ENCODE measurements at regions not wholly inside any gene's neighbourhood (a gene's known extent, or its start where the extent isn't known, plus 50 kb on each side); places are given as distances from the start of the nearest gene placed in this dataset.
"Not testable (repeated sequence)": the region's sequence is repeated elsewhere in the genome, so short reads cannot be mapped to it uniquely, and the experiment has no call there.

- no peak for DNase-seq
- Histone ChIP-seq H3K4me1 (no peaks in the 10 kb centered on the region), H3K36me3 (no peaks in the 10 kb centered on the region), H3K9me3 (replicated peaks) (no peaks in the 10 kb centered on the region), H3K27me3 (ENCODE audit: low read depth) (no peaks in the 10 kb centered on the region), H3K27ac (replicated peaks) (no peak overlapping the region), H3K4me3 (no peak overlapping the region)
- intact Hi-C loops (cut with micrococcal nuclease) = no loop called here
- TF ChIP-seq CTCF (IDR thresholded peaks at IDR 0.05; ENCODE audit: borderline replicate concordance) = no peak
These were observed 938.9 kb downstream of the C4orf33 start for GRCh38 chr4:130034876-130035275.

- Histone ChIP-seq H3K4me1 (no peaks in the 10 kb centered on the region), H3K27me3 (ENCODE audit: low read depth) (no peaks in the 10 kb centered on the region), H3K36me3 (no peaks in the 10 kb centered on the region), H3K27ac (replicated peaks) (no peak overlapping the region), H3K9me3 (replicated peaks) (no peaks in the 10 kb centered on the region), H3K4me3 (no peak overlapping the region)
- no peak for DNase-seq
- intact Hi-C loops (cut with micrococcal nuclease) = no loop called here
- no peak for TF ChIP-seq CTCF (IDR thresholded peaks at IDR 0.05; ENCODE audit: borderline replicate concordance)
These were observed 939.4 kb downstream of the C4orf33 start for GRCh38 chr4:130035391-130035790.

DNA sequence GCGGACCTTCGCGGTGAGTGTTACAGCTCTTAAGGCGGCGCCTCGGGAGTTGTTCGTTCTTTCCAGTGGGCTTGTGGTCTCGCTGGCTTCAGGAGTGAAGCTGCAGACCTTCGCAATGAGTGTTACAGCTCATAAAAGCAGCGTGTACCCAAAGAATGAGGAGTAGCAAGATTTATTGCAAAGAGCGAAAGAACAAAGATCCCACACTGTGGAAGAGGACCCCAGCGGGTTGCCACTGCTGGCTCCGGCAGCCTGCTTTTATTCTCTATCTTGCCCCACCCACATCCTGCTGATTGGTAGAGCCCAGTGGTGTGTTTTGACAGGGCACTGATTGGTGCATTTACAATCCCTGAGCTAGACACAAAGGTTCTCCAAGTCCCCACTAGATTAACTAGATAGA lies 941.9 kb downstream of the C4orf33 start:
- H3K36me3 ChIP-seq; H3K27me3 ChIP-seq (ENCODE audit: low read depth); H3K27ac ChIP-seq (replicated peaks); intact Hi-C loops (cut with micrococcal nuclease); H3K4me3 ChIP-seq; H3K9me3 ChIP-seq (replicated peaks); DNase-seq; H3K4me1 ChIP-seq: not testable (repeated sequence)

DNA sequence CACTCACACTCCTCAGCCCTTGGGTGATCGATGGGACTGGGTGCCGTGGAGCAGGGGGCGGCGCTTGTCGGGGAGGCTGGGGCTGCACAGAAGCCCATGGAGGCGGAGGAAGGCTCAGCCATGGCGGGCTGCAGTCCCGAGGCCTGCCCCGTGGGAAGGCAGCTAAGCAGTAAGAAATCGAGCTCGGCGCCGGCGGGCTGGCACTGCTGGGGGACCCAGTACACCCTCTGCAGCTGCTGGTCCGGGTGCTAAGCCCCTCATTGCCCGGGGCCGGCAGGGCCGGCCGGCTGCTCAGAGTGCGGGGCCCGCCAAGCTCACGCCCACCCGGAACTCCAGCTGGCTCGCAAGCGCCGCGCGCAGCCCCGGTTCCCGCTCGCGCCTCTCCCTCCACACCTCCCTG lies 942.6 kb downstream of the C4orf33 start:
- intact Hi-C loops (cut with micrococcal nuclease) = not testable (repeated sequence)

DNA sequence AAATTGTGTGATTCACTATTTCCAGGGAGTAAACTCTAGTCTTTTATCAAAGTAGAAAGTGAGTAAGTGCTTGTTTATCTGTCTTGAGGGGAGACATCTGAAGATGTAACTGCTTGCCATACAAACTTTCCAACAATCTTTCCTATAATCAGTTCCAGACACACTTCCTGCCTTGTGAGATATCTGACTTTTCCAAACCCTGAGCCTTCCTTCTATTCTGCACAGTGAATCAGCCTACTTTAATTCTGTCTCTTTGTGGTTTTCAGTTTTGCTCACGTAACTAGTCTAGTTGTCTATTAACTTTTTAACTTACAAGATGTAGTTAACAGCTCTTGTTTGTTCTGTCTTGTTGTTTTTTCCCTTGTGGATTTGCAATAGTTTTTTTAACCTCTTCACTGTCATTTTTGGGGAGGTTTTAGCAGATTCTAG lies 947.8 kb downstream of the C4orf33 start:
- no peak overlapping the region for H3K27ac ChIP-seq (replicated peaks)

More for the DNA sequence above, 942.6 kb downstream of the C4orf33 start:
- not testable (repeated sequence) for DNase-seq; H3K4me3 ChIP-seq; H3K9me3 ChIP-seq (replicated peaks); H3K27me3 ChIP-seq (ENCODE audit: low read depth); H3K4me1 ChIP-seq; H3K27ac ChIP-seq (replicated peaks); H3K36me3 ChIP-seq

GRCh38 chr4:130044788-130045531 lies 949.0 kb downstream of the C4orf33 start:
- Histone ChIP-seq H3K9me3 (replicated peaks) (no peaks in the 10 kb centered on the region), H3K4me1 (no peaks in the 10 kb centered on the region), H3K27ac (replicated peaks) (no peak overlapping the region), H3K27me3 (ENCODE audit: low read depth) (no peaks in the 10 kb centered on the region), H3K36me3 (no peaks in the 10 kb centered on the region), H3K4me3 (no peak overlapping the region)
- no peak for TF ChIP-seq CTCF (IDR thresholded peaks at IDR 0.05; ENCODE audit: borderline replicate concordance)
- DNase-seq = no peak
- intact Hi-C loops (cut with micrococcal nuclease) = no loop called here

More for the DNA sequence above, 947.8 kb downstream of the C4orf33 start:
- Histone ChIP-seq H3K27me3 (ENCODE audit: low read depth) (no peaks in the 10 kb centered on the region), H3K9me3 (replicated peaks) (no peaks in the 10 kb centered on the region), H3K36me3 (no peaks in the 10 kb centered on the region), H3K4me3 (no peak overlapping the region), H3K4me1 (no peaks in the 10 kb centered on the region)
- TF ChIP-seq CTCF (IDR thresholded peaks at IDR 0.05; ENCODE audit: borderline replicate concordance) = no peak
- no peak for DNase-seq
- intact Hi-C loops (cut with micrococcal nuclease) = no loop called here

Measured in left ventricle myocardium inferior (tissue), 1 donor.